ENCODE measurements at regions not wholly inside any gene's neighbourhood (a gene's known extent, or its start where the extent isn't known, plus 50 kb on each side); places are given as distances from the start of the nearest gene placed in this dataset.

- no peaks in the 10 kb centered on the region for H3K36me3 ChIP-seq (ENCODE audit: insufficient read depth, low read length)
- H4K20me1 ChIP-seq (ENCODE audit: insufficient read depth, low read length), result no peaks in the 10 kb centered on the region
- no peak overlapping the region for H3K4me3 ChIP-seq (ENCODE audit: low read depth, low read length, poor library complexity, severe bottlenecking)
- H3K4me2 ChIP-seq (ENCODE audit: low read length), result no peak overlapping the region
- H3K9me2 ChIP-seq (ENCODE audit: low read depth, low read length), result no peaks in the 10 kb centered on the region
- no peaks in the 10 kb centered on the region for H3K79me2 ChIP-seq (ENCODE audit: insufficient read depth, low read length)
- no peak overlapping the region for H3K27ac ChIP-seq (ENCODE audit: low read depth, low read length, poor library complexity, severe bottlenecking)
- no peak overlapping the region for H3K9ac ChIP-seq (ENCODE audit: low read length)
- H3K4me1 ChIP-seq (ENCODE audit: insufficient read depth, low read length, severe bottlenecking), result no peaks in the 10 kb centered on the region
- TF ChIP-seq EZH2 (IDR thresholded peaks at IDR 0.05; ENCODE audit: borderline replicate concordance, low read length) (no peak), CTCF (IDR thresholded peaks at IDR 0.05; ENCODE audit: low read length) (no peak)
- no peaks in the 10 kb centered on the region for H3K27me3 ChIP-seq (ENCODE audit: insufficient read depth, low read length)
- H2AFZ ChIP-seq (ENCODE audit: low read length), result no peak overlapping the region
- H3F3A ChIP-seq (ENCODE audit: insufficient read depth, low read length), result no peaks in the 10 kb centered on the region
- H3K9me3 ChIP-seq (ENCODE audit: low read length), result no peaks in the 10 kb centered on the region
Observed at GRCh38 chr1:81351864-81352263, 448.9 kb upstream of the ADGRL2 start.

GRCh38 chr1:81349194-81349965, 451.4 kb upstream of the ADGRL2 start:
- no peaks in the 10 kb centered on the region for H4K20me1 ChIP-seq (ENCODE audit: insufficient read depth, low read length)
- H2AFZ ChIP-seq (ENCODE audit: low read length), result no peak overlapping the region
- no peaks in the 10 kb centered on the region for H3K9me3 ChIP-seq (ENCODE audit: low read length)
- no peaks in the 10 kb centered on the region for H3K36me3 ChIP-seq (ENCODE audit: insufficient read depth, low read length)
- no peak overlapping the region for H3K9ac ChIP-seq (ENCODE audit: low read length)
- H3F3A ChIP-seq (ENCODE audit: insufficient read depth, low read length), result no peaks in the 10 kb centered on the region
- no peak overlapping the region for H3K4me3 ChIP-seq (ENCODE audit: low read depth, low read length, poor library complexity, severe bottlenecking)
- H3K4me1 ChIP-seq (ENCODE audit: insufficient read depth, low read length, severe bottlenecking), result no peaks in the 10 kb centered on the region
- H3K79me2 ChIP-seq (ENCODE audit: insufficient read depth, low read length), result no peaks in the 10 kb centered on the region
- no peak for TF ChIP-seq EZH2 (IDR thresholded peaks at IDR 0.05; ENCODE audit: borderline replicate concordance, low read length)
- TF ChIP-seq CTCF (IDR thresholded peaks at IDR 0.05; ENCODE audit: low read length), result no peak
- no peak overlapping the region for H3K27ac ChIP-seq (ENCODE audit: low read depth, low read length, poor library complexity, severe bottlenecking)
- H3K27me3 ChIP-seq (ENCODE audit: insufficient read depth, low read length), result no peaks in the 10 kb centered on the region
- no peak overlapping the region for H3K4me2 ChIP-seq (ENCODE audit: low read length)
- no peaks in the 10 kb centered on the region for H3K9me2 ChIP-seq (ENCODE audit: low read depth, low read length)

GRCh38 chr1:81345110-81345509, 455.6 kb upstream of the ADGRL2 start:
- H3K9me3 ChIP-seq (ENCODE audit: low read length), result no peaks in the 10 kb centered on the region
- H2AFZ ChIP-seq (ENCODE audit: low read length), result no peak overlapping the region
- H3K4me3 ChIP-seq (ENCODE audit: low read depth, low read length, poor library complexity, severe bottlenecking), result no peak overlapping the region
- H3K79me2 ChIP-seq (ENCODE audit: insufficient read depth, low read length), result no peaks in the 10 kb centered on the region
- H3F3A ChIP-seq (ENCODE audit: insufficient read depth, low read length), result no peaks in the 10 kb centered on the region
- H3K9me2 ChIP-seq (ENCODE audit: low read depth, low read length), result no peaks in the 10 kb centered on the region
- H3K4me2 ChIP-seq (ENCODE audit: low read length), result no peak overlapping the region
- no peaks in the 10 kb centered on the region for H3K36me3 ChIP-seq (ENCODE audit: insufficient read depth, low read length)
- no peak overlapping the region for H3K9ac ChIP-seq (ENCODE audit: low read length)
- no peaks in the 10 kb centered on the region for H4K20me1 ChIP-seq (ENCODE audit: insufficient read depth, low read length)
- no peak overlapping the region for H3K27ac ChIP-seq (ENCODE audit: low read depth, low read length, poor library complexity, severe bottlenecking)
- no peaks in the 10 kb centered on the region for H3K27me3 ChIP-seq (ENCODE audit: insufficient read depth, low read length)
- no peaks in the 10 kb centered on the region for H3K4me1 ChIP-seq (ENCODE audit: insufficient read depth, low read length, severe bottlenecking)
- TF ChIP-seq CTCF (IDR thresholded peaks at IDR 0.05; ENCODE audit: low read length) (no peak), EZH2 (IDR thresholded peaks at IDR 0.05; ENCODE audit: borderline replicate concordance, low read length) (no peak)
